Activated naive CD4-positive, alpha-beta T cell (primary cell): ENCODE measurements at regions not wholly inside any gene's neighbourhood (a gene's known extent, or its start where the extent isn't known, plus 50 kb on each side); places are given as distances from the start of the nearest gene placed in this dataset.
"Not testable (repeated sequence)": the region's sequence is repeated elsewhere in the genome, so short reads cannot be mapped to it uniquely, and the experiment has no call there.

ENCODE experiments used
- DNase-seq, 4 experiments: peaks; one replicate each; lab custom pipeline; 2025; lab: John Stamatoyannopoulos, UW

- no peak for DNase-seq
These were observed 230.8 kb upstream of the DDI1 start for GRCh38 chr11:103805688-103806009.

DNA sequence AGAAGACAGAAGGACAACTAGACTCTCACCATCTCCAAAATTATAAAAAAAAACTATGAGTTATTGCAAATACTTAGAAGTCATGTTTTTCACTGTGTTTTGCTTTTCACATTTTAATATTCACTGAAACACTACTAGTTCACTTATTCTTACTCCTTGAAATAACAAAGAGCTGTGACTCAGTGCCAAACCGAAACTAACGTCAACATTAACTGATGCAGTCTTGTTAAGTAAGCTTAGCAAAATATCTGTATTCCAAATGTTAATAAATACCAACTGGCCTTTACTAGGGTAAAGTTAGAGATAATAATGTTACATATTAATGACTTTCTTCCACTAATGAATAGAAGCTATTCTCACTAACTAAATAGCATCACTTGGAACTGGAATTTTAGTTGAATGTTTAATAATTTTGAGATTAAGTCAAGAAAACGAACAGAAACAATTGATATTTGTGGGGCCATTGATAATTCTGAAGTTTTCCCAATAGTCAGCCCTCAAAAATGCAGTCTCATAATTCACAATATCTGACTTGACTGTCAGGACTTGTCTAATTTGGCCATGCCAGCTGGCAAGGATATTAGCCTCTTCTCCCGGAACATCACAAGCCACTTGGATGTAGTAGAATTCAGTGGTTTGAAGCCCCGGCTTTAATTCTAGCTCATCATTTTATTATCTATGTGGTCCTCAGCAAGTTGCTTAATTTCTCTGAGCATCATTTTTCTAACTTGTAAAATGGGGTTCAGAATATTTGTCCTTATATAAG lies 230.1 kb upstream of the DDI1 start:
- no peak for DNase-seq

DNA sequence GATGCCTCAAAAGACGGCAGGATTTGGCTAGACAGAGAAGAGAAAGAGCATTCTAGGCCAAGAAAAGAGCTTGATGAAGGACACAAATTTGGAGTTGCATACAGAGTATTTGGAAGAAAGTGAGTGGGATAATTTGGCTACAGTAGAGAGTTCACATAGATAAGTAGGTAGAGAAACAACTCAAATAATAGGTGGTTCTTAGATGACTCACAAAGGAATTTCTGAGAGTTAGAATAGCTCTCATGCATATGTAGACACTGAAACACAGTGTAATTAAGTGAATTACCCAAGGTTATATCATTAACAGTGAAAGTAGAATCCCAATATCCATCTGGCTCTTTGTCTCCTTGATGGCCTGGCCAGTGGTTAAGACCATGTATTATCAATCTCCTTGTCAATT lies 228.6 kb upstream of the DDI1 start:
- DNase-seq = no peak

GRCh38 chr11:103808252-103808651 lies 228.2 kb upstream of the DDI1 start:
- DNase-seq = no peak

GRCh38 chr11:103811870-103812455 lies 224.5 kb upstream of the DDI1 start:
- no peak for DNase-seq

- DNase-seq = no peak
These were observed 223.8 kb upstream of the DDI1 start for GRCh38 chr11:103812680-103813079.

DNA sequence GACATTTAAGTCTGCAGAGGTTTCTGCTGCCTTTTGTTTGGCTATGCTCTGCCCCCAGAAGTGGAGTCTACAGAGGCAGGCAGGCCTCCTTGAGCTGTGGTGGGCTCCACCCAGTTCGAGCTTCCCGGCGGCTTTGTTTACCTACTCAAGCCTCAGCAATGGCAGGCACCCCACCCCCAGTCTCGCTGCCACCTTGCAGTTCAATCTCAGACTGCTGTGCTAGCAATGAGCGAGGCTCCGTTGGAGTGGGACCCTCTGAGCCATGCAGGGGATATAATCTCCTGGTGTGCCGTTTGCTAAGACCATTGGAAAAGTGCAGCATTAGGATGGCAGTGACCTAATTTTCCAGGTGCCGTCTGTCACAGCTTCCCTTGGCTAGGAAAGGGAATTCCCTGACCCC lies 216.1 kb upstream of the DDI1 start:
- DNase-seq = not testable (repeated sequence)

DNA sequence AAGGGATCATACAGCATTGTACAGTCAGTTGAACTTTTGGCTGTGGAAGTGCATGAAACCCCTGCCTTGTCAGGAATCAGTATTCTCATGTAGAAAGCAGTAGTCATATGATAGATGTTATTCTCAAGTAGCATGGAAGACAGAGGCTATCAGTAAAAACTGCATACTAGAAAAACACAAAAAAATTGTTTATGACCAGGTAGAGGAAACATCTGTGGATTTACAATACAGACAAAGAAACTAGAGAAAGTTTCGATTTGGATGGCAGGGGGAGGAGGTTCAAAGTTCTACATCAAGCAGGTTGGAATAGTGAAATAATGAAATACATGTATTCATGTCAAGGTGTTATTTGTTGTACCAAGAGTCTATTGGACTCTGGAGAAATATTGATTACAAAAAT lies 212.3 kb upstream of the DDI1 start:
- no peak for DNase-seq

- DNase-seq = no peak
These were observed 211.0 kb upstream of the DDI1 start for GRCh38 chr11:103825469-103825868.

DNA sequence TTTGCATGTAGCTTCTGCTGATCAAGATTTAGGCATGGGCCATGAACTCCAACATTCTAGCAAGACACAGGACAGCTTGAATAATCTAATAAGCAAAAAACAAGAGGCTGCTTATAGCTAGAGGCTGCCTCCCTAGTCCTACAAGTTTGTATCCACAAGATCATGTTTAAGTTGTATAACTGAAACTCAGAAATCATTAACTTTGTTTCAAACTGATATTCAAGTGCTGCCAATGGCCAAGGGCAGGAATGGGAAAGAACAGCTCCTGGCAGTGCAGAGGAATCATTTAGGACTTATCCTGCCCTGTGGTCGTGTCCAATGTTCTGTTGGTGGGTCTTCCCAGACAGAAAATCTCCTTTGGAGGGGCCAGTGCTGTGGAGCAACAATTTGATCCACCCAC lies 209.6 kb upstream of the DDI1 start:
- DNase-seq = no peak

- DNase-seq = no peak
These were observed 206.8 kb upstream of the DDI1 start for GRCh38 chr11:103829596-103829995.

- no peak for DNase-seq
These were observed 206.2 kb upstream of the DDI1 start for GRCh38 chr11:103830205-103830604.

DNA sequence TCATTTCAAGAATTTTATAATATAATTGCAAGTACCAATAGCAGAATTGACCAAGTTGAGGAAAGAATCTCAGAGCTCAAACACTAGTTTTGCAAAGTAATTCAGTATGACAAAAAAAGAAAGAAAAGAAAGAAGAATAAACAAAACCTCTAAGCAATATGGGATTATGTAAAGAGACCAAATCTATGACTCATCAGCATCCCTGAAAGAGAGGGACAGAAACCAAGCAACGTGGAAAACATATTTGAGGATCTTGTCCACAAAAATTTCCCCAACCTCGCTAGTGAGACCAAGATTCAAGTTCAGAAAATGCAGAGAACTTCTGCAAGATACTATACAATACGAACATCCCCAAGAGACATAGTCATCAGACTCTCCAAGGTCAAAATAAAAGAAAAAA lies 203.7 kb upstream of the DDI1 start:
- no peak for DNase-seq

DNA sequence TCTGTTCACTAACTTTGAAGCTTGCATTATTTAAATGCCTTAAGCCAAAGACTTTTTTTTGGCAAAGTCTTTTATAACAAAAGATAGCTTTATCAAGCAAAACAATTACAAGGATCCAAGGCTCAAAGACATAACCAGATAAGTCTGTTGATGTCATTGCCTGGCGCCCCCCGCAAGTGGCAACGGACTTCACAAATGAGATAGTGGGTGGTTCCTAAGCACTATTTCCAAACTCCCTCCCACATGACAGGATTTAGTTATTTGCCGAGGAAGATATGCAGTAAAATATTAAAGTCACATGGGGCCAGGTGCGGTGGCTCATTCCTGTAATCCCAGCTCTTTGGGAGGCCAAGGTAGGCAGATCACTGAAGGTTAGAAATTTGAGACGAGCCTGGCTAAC lies 194.2 kb upstream of the DDI1 start:
- no peak for DNase-seq

GRCh38 chr11:103842795-103843194 lies 193.6 kb upstream of the DDI1 start:
- DNase-seq = no peak

DNA sequence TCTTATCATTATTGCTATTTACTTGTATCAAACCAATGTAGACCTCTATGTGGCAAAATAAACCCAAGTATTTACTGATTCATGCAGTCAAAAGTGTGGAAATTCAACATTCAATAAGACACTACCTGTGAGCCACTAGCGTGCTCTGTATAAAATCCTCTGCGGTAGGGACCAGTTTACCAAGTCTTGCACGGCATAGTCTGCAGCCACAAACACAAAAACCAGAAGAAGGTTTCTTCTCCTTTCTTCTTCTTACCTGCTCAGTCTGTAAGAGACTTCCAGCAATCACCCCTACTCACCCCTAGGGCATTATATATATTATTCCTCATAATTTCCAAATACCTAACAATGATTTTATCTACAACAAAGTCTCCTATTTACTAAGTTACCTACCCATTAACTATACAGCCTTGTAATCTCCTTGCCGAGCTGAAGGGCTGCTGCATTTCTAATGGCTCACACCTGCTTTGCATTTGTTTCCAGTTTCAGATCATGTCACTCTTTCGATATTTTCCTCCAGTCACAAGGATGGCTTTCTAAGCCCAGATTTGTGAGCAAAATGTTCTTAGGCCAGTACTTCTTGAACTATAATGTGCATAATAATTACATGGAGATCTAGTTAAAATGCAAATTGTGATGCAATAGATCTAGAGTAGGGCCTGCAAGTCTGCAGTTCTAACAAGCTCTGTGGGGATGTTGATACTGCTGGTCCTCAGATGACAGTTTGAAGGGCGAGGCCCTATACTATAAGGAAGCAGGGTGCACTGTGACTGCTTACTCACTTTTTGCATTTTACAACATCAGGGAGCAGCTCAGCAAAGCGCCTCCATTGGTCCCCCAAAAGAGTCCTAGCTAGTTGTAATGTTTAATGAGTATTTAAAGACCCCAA lies 191.9 kb upstream of the DDI1 start:
- no peak for DNase-seq

DNA sequence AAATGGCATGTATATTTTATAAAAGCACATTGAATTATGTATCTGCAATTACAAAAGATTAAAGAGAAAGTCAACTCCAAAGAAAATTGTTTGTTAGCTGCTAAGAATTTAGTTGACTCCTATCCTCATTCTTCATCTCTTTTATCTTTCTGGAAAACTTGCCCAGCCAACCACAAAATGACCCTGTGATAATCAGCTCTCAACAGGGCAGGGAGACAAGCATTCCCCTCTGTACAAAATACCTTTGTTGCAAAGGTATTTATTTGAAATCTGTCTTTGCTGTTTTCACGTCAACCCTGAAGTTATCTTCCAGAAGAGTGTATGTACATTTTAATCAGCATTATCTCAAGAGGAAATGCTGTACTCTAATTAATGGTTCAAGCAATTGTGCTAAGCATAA lies 191.1 kb upstream of the DDI1 start:
- no peak for DNase-seq

DNA sequence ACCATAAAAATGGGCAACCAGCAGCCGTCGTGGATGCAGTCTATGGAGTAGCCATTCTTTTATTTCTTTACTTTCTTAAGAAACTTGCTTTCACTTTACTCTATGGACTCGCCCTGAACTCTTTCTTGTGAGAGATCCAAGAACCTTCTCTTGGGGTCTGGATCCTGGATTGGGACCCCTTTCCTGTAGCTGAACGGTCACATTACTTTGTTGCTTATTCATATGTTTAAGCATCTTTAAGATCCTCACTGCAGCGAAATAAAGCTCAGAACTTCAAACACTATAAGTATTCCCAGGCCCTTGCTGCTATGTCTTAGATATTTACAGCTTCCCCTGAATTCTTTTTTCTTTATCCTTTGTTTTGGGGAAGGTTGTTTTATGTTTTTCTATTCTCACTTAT lies 187.8 kb upstream of the DDI1 start:
- DNase-seq = no peak

GRCh38 chr11:103849366-103849765 lies 187.1 kb upstream of the DDI1 start:
- DNase-seq = no peak

DNA sequence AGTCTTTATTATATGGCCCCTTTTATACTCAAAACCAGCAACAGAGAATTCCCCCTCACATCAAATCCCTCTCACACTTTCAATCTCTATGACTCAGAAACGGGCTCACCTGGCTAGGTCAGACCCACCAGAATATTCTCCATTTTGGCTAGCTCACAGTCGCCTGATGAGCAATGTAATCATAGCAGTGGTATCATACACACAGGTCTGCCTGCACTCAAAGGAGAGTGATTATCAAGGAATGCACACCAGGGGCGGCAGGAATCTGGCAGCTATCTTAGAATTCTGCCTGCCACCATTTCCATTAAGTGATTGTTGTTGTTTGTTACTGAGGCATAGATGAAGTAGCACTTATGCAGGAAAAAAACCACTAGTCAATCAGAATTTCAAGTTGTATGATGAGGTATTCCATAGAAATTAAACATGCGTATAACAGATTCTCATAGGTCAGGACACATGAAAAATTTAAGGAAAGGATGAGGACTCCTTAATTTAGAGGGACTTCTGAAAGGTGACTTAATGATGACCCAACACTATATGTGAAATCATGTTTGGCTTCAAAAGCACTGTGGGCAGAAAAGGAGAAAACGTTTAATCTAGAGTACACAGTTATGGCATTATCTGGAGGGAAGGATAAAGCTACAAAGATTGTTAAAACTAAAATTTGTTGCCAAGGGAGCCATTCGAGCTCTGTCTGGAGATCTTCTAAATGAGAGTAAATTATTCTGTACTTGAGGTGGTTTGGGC lies 185.8 kb upstream of the DDI1 start:
- DNase-seq = no peak

GRCh38 chr11:103851166-103851651 lies 185.2 kb upstream of the DDI1 start:
- DNase-seq = no peak
